Stimulated activated CD4-positive, alpha-beta T cell treated with anti-CD3 and anti-CD28 coated beads, Interleukin-1b, Interleukin-23, amount 100 ng/mL, for 4 hours (primary cell): ENCODE measurements at regions not wholly inside any gene's neighbourhood (a gene's known extent, or its start where the extent isn't known, plus 50 kb on each side); places are given as distances from the start of the nearest gene placed in this dataset.
A peak's percentile ranks its signal among the peaks of the same experiment; 100 is the strongest.
"Not testable (repeated sequence)": the region's sequence is repeated elsewhere in the genome, so short reads cannot be mapped to it uniquely, and the experiment has no call there.

Source experiments
- DNase-seq, 2 donors: peaks; one replicate each; pipeline ENCODE4 v3.0.0-alpha.2; 2020; ENCODE audit warnings: low read depth in 2 of 2

- no peak for DNase-seq
Measured at GRCh38 chr1:29805122-29805895, 569.0 kb downstream of the PTPRU start.

GRCh38 chr1:29804181-29804899 lies 568.0 kb downstream of the PTPRU start:
- no peak for DNase-seq

GRCh38 chr1:29803486-29803885 lies 567.2 kb downstream of the PTPRU start:
- no peak for DNase-seq

DNA sequence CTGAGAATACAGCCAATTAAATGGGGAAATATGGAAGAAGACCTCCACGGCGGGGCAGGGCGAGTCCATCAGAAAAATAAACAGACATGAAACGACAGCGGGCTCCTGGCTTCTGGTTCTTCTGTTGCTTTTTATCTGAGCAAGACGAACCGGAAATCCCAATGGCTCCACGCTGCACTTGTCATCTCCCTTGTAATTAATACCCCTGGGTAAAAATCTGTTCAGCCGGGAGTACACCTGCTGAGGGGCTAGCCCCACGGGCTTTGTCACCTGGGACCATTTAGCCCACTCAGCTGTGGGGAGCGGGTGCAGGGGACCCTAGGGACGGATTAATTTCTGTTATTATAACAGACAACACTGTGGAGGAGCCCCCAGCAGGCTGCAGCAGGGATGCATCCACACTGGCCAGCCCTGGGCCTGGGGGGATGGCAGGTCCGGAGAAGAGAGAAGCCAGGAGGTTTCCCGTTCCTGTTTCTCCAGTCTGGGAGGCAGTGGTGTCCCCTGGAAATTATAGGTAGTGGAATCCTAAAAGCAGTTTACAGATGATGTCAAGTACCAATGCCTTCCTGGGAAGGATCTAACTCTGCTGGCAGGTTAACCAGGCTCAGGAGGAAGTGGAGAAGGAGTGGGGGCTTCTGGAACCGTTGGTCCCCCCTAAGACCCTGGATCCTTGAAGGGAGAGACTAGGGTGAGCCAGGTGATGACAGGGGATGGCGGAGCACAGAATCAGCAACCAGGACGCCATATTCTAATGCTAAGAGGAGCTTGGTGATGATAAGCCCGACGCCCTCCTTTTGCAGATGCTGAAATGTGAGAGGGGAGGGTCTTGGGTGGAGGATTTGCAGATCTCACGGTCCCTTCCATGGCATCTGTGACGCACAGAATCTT lies 566.1 kb downstream of the PTPRU start:
- DNase-seq = no peak

- no peak for DNase-seq
Measured at GRCh38 chr1:29801561-29801973, 565.2 kb downstream of the PTPRU start.

DNA sequence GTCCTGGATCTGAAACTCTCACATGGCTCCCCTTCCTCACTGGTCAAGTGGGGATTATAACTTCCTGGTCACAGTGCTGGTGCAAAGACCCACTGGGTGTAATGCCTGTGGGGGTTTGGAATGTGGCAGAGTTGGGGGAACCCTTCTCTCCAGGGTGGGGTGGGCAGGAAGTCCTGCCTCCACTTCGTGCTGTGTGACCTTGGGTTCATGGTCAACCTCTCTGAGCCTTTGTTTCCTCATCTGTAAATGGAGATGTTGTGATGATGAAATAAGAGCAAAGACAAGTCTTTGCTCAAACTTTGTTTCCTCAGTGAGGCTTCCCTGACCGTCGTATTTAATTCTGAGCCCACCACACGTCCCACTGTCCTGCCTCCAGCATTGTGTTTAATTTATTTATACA lies 564.7 kb downstream of the PTPRU start:
- DNase-seq = no peak

DNA sequence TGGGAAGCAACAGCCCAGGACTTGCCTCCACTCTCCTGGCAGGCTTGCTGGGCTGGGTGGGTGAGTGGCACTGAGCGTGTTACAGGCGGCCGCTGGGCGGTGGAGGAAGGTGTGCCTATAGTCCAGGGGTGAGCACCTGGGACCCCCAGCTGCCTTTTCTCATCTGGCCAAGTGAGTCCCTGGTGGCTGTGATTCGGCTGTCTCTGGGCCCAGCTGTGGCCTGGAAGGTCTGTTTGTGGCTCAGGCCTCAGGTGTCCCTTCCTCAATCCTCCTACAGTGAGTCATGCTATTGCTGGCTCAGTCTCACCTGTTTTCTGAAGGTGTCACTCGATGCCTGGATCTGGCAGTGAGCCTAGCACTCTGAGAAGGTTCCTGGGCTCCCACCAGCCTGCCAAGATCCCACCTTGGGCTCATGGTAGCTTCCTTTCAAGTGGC lies 564.2 kb downstream of the PTPRU start:
- DNase-seq = no peak

- no peak for DNase-seq
Measured at GRCh38 chr1:29800120-29800519, 563.8 kb downstream of the PTPRU start.

- no peak for DNase-seq
Measured at GRCh38 chr1:29798699-29799566, 562.6 kb downstream of the PTPRU start.

DNA sequence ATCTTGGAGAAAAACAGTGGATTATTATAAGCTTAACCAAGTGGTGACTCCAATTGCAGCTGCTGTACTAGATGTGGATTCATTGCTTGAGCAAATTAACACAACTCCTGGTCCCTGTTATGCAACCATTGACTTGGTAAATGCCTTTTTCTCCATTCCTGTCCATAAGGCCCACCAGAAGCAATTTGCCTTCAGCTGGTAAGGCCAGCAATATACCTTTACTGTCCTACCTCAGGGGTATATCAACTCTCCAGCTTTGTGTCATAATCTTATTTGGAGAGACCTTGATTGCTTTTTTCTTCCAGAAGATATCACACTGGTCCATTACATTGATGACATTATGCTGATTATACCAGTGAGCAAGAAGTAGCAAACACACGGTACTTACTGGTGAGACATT lies 560.8 kb downstream of the PTPRU start:
- DNase-seq = not testable (repeated sequence)

DNA sequence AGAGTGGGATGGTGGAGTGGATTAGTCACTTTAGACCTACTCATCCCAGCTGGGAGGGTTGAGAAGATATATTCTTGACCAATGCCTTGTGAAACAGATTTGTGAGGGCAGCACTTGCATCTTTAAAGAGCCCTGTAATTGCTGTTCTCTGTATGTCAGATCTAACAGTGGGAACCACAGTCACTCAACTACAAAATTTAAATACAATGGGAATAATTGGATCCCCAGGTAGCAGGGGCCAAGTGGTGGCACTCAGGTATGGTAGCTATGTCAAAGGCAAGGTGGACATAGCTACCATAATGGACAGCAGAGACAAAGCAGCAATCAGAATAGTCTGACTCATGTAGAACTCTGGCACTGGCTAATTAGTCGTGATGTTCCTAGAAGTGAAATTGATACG lies 559.6 kb downstream of the PTPRU start:
- not testable (repeated sequence) for DNase-seq

DNA sequence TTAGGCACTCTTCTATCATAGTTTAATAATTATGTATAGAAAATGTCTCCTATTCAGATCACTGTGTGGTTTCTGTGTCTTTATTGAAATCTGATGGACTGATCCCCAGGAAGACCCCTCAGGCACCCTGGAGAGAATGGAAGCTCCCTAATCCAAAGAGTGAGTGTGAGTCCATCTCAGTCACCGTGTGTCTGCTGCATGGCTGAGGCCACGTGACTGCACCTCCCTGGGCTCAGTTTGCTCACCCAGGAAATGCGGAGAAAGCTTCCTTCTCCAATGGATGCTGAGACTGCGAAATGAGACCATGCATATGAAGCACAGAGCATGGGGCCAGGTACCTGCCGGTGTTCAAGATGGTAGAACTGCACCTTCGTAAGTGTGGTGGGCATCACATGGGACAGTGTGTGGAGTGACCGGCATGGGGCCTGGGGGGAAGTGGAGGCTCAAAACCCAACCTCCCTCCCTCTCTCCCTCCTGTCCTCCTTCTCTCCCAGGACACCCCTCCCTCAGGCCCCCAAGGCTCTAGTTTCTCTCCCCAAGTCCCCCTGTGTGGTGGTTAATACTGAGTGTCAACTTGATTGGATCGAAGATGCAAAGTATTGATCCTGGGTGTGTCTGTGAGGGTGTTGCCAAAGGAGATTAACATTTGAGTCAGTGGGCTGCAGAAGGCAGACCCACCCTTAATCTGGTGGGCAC lies 557.5 kb downstream of the PTPRU start:
- DNase-seq = no peak

DNA sequence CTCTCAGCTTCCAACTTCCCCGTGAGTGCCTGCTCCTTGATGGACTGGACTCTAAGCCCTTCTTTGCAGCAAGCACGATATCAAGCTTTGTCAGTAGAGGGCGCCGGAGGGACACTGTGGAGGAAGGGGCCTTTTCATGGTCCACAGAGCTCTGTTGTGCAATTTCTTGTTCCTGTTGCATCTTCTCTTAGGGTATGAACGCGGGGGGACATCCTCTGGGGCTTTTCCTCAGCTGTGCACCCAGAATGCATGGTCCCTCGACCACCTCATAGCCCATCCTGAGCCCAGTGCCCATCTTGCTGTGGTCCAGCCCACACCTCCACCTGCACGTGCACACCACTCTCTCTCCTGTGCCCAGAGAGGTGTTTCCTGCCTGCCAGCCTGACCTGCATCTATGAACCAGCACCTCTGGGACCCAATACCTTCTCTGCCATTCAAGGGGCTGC lies 556.8 kb downstream of the PTPRU start:
- peak; percentile 15 to 31 for DNase-seq

DNA sequence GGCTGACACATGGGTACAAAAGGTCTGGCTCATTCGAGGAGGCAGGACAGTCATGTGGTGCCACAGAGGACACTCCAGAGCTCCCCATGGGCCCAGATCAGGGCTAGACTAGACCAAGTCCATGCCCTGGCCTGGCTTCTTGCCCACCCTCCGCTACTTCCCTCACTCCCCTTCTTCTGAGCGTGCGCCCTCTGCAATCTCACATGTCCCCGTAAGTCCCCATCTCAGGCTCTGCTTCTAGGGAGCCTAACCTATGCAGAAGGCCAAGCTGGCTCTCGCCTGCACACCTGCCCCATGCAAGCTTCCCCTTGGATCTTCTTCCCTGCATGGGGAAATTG lies 553.6 kb downstream of the PTPRU start:
- DNase-seq = no peak

GRCh38 chr1:29789221-29789909 lies 553.0 kb downstream of the PTPRU start:
- no peak for DNase-seq

DNA sequence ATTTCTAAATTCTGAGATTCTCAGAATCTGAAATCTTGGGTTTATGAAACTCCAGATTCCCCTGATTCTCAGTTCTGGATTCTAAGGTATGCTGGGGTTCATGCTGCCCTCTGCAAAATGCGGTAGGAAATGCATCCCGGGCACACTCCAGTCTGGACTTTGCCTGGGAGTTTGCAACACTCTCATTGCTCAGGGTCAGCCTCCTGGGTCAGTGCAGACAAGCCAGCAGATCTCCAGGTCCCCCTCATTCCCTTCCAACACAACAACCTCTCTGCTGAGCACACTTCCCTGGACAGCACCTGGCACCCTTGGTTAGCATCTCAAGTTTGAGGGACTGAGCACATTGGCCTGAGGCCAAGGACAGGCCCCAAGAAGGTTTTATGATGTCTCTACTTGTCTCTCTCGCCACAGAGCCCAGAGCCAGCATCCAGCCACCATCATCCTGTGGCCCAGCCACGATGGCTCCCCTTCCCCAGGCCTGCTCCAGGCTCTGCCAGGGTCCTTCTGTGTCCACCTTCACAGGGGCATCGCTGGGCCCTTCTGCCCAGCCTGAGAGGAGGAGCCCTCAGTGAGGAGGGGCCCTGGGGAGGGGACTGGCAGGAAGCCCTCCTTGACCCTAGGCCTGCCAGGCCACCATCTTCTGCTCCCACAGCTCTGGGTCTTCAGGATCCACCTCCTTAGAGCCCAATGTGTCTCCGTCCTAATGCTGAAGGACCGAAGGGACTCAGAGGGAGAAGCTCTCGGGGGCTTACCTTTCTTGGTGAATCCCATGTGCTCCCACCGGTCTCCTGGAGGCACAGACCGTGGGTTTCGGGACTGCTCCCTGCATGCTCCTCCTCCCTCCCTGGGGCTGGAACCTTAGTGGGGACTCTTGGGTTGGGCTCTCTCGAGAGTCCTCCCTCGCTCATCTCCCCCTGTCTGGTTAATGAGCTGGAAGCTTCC lies 550.7 kb downstream of the PTPRU start:
- DNase-seq = no peak

GRCh38 chr1:29786195-29786594 lies 549.9 kb downstream of the PTPRU start:
- no peak for DNase-seq

DNA sequence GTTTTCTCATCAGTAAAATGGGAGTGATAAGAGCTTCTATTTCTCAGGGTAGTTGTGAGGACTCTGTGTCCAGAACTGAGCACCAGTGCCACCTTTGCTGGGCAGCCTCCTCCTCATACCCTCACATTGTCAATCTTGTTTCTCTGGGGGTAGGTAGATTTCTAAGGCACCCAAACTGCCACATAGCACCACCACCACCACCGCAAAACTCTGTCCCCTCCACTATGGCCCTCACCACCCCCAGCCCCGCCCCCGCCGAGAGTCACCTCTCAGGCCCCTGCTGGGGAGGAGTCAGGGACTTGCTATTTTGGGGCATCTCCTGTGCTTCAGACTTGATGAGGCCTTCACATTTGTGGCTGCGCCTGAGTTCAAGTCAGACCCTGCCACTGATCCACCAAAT lies 549.2 kb downstream of the PTPRU start:
- no peak for DNase-seq

DNA sequence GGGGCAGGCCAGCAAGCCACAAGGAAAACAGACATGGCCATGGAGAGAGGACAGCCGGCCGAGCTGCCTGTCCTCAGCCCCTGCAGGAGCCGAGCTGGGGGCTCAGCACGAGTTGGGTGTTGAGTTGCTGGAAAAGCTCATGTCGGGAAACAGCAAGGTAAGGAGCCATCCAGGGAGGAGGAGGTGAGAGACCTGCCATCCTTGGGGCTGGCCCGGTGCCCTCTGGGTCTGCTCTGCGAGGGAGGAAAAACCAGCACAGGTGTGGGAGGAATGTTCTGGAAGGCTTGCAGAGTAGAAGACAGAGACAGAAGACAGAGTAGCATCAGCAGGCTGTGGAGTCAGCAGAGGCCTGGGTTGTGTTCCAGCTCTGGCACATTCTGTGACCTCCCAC lies 548.8 kb downstream of the PTPRU start:
- no peak for DNase-seq
